ENCODE measurements at regions not wholly inside any gene's neighbourhood (a gene's known extent, or its start where the extent isn't known, plus 50 kb on each side); places are given as distances from the start of the nearest gene placed in this dataset.

- no peak overlapping the region for H3K27ac ChIP-seq (ENCODE audit: low read depth, low read length)
- H3K27me3 ChIP-seq (ENCODE audit: insufficient read depth, low read length): no peaks in the 10 kb centered on the region
- POLR2A ChIA-PET (ENCODE audit: partially characterized antibody): no interaction called here
- no peaks in the 10 kb centered on the region for H3K36me3 ChIP-seq (ENCODE audit: insufficient read depth, low read length)
- intact Hi-C loops (cut with micrococcal nuclease): no loop called here
- peaks cover 0 to 16% (median 2%) of the 10 kb centered on the region in 8 donors for H3K9me3 Mint-ChIP-seq
- no peak overlapping the region for H3K4me3 ChIP-seq (ENCODE audit: low read length in 2 of 2)
- H3K27ac Mint-ChIP-seq: no peak overlapping the region
- peaks cover 0 to 10% (median 2%) of the 10 kb centered on the region in 4 donors for H3K4me1 Mint-ChIP-seq
- H3K4me1 ChIP-seq (ENCODE audit: insufficient read depth, low read length): no peaks in the 10 kb centered on the region
- H3K4me3 Mint-ChIP-seq: no peak overlapping the region
- no peaks in the 10 kb centered on the region for H3K36me3 Mint-ChIP-seq
- CTCF ChIA-PET (ENCODE audit: partially characterized antibody): interaction anchor here (1.2 kb wide), 1 partner anchor 19 kb away, joined by 4 read pairs; no protein-coding TSS in a partner anchor
- DNase-seq: no peak
- H3K27me3 Mint-ChIP-seq: no peaks in the 10 kb centered on the region
- H3K9me3 ChIP-seq (ENCODE audit: control insufficient read depth in 1 of 2, low read length in 2 of 2): no peaks in the 10 kb centered on the region
Measured at GRCh38 chr7:50185951-50186682, 93.1 kb upstream of the ZPBP start.

- Mint-ChIP-seq H3K4me3 (no peak overlapping the region), H3K27ac (peak overlapping the region in 1 of 7 donors; percentile 46), H3K36me3 (no peaks in the 10 kb centered on the region), H3K4me1 (peaks cover 0 to 10% (median 2%) of the 10 kb centered on the region in 4 donors), H3K9me3 (peaks cover 0 to 13% (median 2%) of the 10 kb centered on the region in 8 donors), H3K27me3 (no peaks in the 10 kb centered on the region)
- CTCF ChIA-PET (ENCODE audit: partially characterized antibody): no interaction called here
- Histone ChIP-seq H3K4me1 (ENCODE audit: insufficient read depth, low read length) (no peaks in the 10 kb centered on the region), H3K36me3 (ENCODE audit: insufficient read depth, low read length) (no peaks in the 10 kb centered on the region), H3K27ac (ENCODE audit: low read depth, low read length) (no peak overlapping the region), H3K4me3 (ENCODE audit: low read length in 2 of 2) (no peak overlapping the region), H3K27me3 (ENCODE audit: insufficient read depth, low read length) (no peaks in the 10 kb centered on the region), H3K9me3 (ENCODE audit: control insufficient read depth in 1 of 2, low read length in 2 of 2) (no peaks in the 10 kb centered on the region)
- DNase-seq: no peak
- POLR2A ChIA-PET (ENCODE audit: partially characterized antibody): no interaction called here
- intact Hi-C loops (cut with micrococcal nuclease): no loop called here
Measured at GRCh38 chr7:50185208-50185607, 92.2 kb upstream of the ZPBP start.

- ChIA-PET POLR2A (ENCODE audit: partially characterized antibody) (no interaction called here), CTCF (ENCODE audit: partially characterized antibody) (interaction anchor here (0.7 to 1.9 kb wide), 3 partner anchors 18 to 233 kb away, joined by 3 to 4 read pairs (median 4); no protein-coding TSS in a partner anchor)
- H3K4me1 Mint-ChIP-seq: peaks cover 0 to 6% (median 1%) of the 10 kb centered on the region in 4 donors
- Histone ChIP-seq H3K9me3 (ENCODE audit: control insufficient read depth in 1 of 2, low read length in 2 of 2) (no peaks in the 10 kb centered on the region), H3K4me1 (ENCODE audit: insufficient read depth, low read length) (no peaks in the 10 kb centered on the region), H3K27me3 (ENCODE audit: insufficient read depth, low read length) (no peaks in the 10 kb centered on the region), H3K27ac (ENCODE audit: low read depth, low read length) (no peak overlapping the region), H3K36me3 (ENCODE audit: insufficient read depth, low read length) (no peaks in the 10 kb centered on the region), H3K4me3 (ENCODE audit: low read length in 2 of 2) (no peak overlapping the region)
- H3K4me3 Mint-ChIP-seq: no peak overlapping the region
- no peaks in the 10 kb centered on the region for H3K27me3 Mint-ChIP-seq
- no peak overlapping the region for H3K27ac Mint-ChIP-seq
- H3K36me3 Mint-ChIP-seq: no peaks in the 10 kb centered on the region
- peaks cover 0 to 7% (median 2%) of the 10 kb centered on the region in 8 donors for H3K9me3 Mint-ChIP-seq
- DNase-seq: no peak
- intact Hi-C loops (cut with micrococcal nuclease): no loop called here
Measured at GRCh38 chr7:50184271-50184990, 91.4 kb upstream of the ZPBP start.

- ChIA-PET POLR2A (ENCODE audit: partially characterized antibody) (interaction anchor here (1.4 to 2.4 kb wide), 2 partner anchors 16 to 187 kb away, joined by 3 to 7 read pairs; no protein-coding TSS in a partner anchor), CTCF (ENCODE audit: partially characterized antibody) (interaction anchor here (0.7 to 1.9 kb wide), 3 partner anchors 16 to 235 kb away, joined by 3 to 4 read pairs (median 4); no protein-coding TSS in a partner anchor)
- no peak for DNase-seq
Measured at GRCh38 chr7:50182759-50183158, 89.7 kb upstream of the ZPBP start.

GRCh38 chr7:50181081-50181480 is 88.0 kb upstream of the ZPBP start:
- Histone ChIP-seq H3K4me3 (ENCODE audit: low read length in 2 of 2) (no peak overlapping the region), H3K27ac (ENCODE audit: low read depth, low read length) (no peak overlapping the region), H3K36me3 (ENCODE audit: insufficient read depth, low read length) (no peaks in the 10 kb centered on the region), H3K27me3 (ENCODE audit: insufficient read depth, low read length) (no peaks in the 10 kb centered on the region), H3K4me1 (ENCODE audit: insufficient read depth, low read length) (no peaks in the 10 kb centered on the region), H3K9me3 (ENCODE audit: control insufficient read depth in 1 of 2, low read length in 2 of 2) (no peaks in the 10 kb centered on the region)
- H3K4me3 Mint-ChIP-seq: no peak overlapping the region
- no peak for DNase-seq
- H3K27ac Mint-ChIP-seq: no peak overlapping the region
- no peaks in the 10 kb centered on the region for H3K36me3 Mint-ChIP-seq
- ChIA-PET POLR2A (ENCODE audit: partially characterized antibody) (interaction anchor here (0.6 to 2.4 kb wide), 2 partner anchors 14 to 16 kb away, joined by 3 to 7 read pairs; no protein-coding TSS in a partner anchor), CTCF (ENCODE audit: partially characterized antibody) (interaction anchor here (1.3 kb wide), 1 partner anchor 237 kb away, joined by 4 read pairs; no protein-coding TSS in a partner anchor)
- H3K4me1 Mint-ChIP-seq: no peaks in the 10 kb centered on the region
- intact Hi-C loops (cut with micrococcal nuclease): loop anchor here (2.0 kb wide), 1 partner anchor 16 kb away; no protein-coding TSS in a partner anchor
- no peaks in the 10 kb centered on the region for H3K9me3 Mint-ChIP-seq
- H3K27me3 Mint-ChIP-seq: peaks cover 0 to 4% of the 10 kb centered on the region in 2 donors

More at GRCh38 chr7:50182759-50183158, 89.7 kb upstream of the ZPBP start:
- H3K9me3 ChIP-seq (ENCODE audit: control insufficient read depth in 1 of 2, low read length in 2 of 2): no peaks in the 10 kb centered on the region
- H3K27ac Mint-ChIP-seq: no peak overlapping the region
- H3K36me3 Mint-ChIP-seq: no peaks in the 10 kb centered on the region
- H3K4me1 Mint-ChIP-seq: no peaks in the 10 kb centered on the region
- H3K4me3 Mint-ChIP-seq: no peak overlapping the region
- H3K4me1 ChIP-seq (ENCODE audit: insufficient read depth, low read length): no peaks in the 10 kb centered on the region
- peaks cover 0 to under 1% of the 10 kb centered on the region in 2 donors for H3K27me3 Mint-ChIP-seq
- no peak overlapping the region for H3K27ac ChIP-seq (ENCODE audit: low read depth, low read length)
- H3K4me3 ChIP-seq (ENCODE audit: low read length in 2 of 2): no peak overlapping the region
- H3K27me3 ChIP-seq (ENCODE audit: insufficient read depth, low read length): no peaks in the 10 kb centered on the region
- intact Hi-C loops (cut with micrococcal nuclease): no loop called here
- no peaks in the 10 kb centered on the region for H3K36me3 ChIP-seq (ENCODE audit: insufficient read depth, low read length)
- no peaks in the 10 kb centered on the region for H3K9me3 Mint-ChIP-seq

GRCh38 chr7:50178166-50178565 is 85.1 kb upstream of the ZPBP start:
- H3K27me3 Mint-ChIP-seq: peaks cover 2 to 4% of the 10 kb centered on the region in 2 donors

GRCh38 chr7:50174948-50175347 is 81.9 kb upstream of the ZPBP start:
- Histone ChIP-seq H3K4me1 (ENCODE audit: insufficient read depth, low read length) (no peaks in the 10 kb centered on the region), H3K36me3 (ENCODE audit: insufficient read depth, low read length) (no peaks in the 10 kb centered on the region), H3K27me3 (ENCODE audit: insufficient read depth, low read length) (no peaks in the 10 kb centered on the region), H3K4me3 (ENCODE audit: low read length in 2 of 2) (no peak overlapping the region), H3K9me3 (ENCODE audit: control insufficient read depth in 1 of 2, low read length in 2 of 2) (no peaks in the 10 kb centered on the region), H3K27ac (ENCODE audit: low read depth, low read length) (no peak overlapping the region)
- no peak overlapping the region for H3K27ac Mint-ChIP-seq
- H3K27me3 Mint-ChIP-seq: peaks cover 4% of the 10 kb centered on the region in 2 donors
- H3K4me3 Mint-ChIP-seq: no peak overlapping the region
- intact Hi-C loops (cut with micrococcal nuclease): no loop called here
- no peak for DNase-seq
- ChIA-PET CTCF (ENCODE audit: partially characterized antibody) (no interaction called here), POLR2A (ENCODE audit: partially characterized antibody) (no interaction called here)
- no peaks in the 10 kb centered on the region for H3K36me3 Mint-ChIP-seq
- H3K4me1 Mint-ChIP-seq: peaks cover 0 to 5% (median 3%) of the 10 kb centered on the region in 4 donors
- H3K9me3 Mint-ChIP-seq: no peaks in the 10 kb centered on the region

More at GRCh38 chr7:50178166-50178565, 85.1 kb upstream of the ZPBP start:
- H3K9me3 ChIP-seq (ENCODE audit: control insufficient read depth in 1 of 2, low read length in 2 of 2): no peaks in the 10 kb centered on the region
- no peak overlapping the region for H3K27ac Mint-ChIP-seq
- H3K4me3 Mint-ChIP-seq: no peak overlapping the region
- no peak for DNase-seq
- no peak overlapping the region for H3K27ac ChIP-seq (ENCODE audit: low read depth, low read length)
- POLR2A ChIA-PET (ENCODE audit: partially characterized antibody): no interaction called here
- H3K36me3 Mint-ChIP-seq: no peaks in the 10 kb centered on the region
- no peaks in the 10 kb centered on the region for H3K36me3 ChIP-seq (ENCODE audit: insufficient read depth, low read length)
- CTCF ChIA-PET (ENCODE audit: partially characterized antibody): interaction anchor here (1.5 kb wide), 1 partner anchor 29 kb away, joined by 3 read pairs; no protein-coding TSS in a partner anchor
- H3K27me3 ChIP-seq (ENCODE audit: insufficient read depth, low read length): no peaks in the 10 kb centered on the region
- H3K4me1 Mint-ChIP-seq: no peaks in the 10 kb centered on the region
- no peaks in the 10 kb centered on the region for H3K9me3 Mint-ChIP-seq
- no peaks in the 10 kb centered on the region for H3K4me1 ChIP-seq (ENCODE audit: insufficient read depth, low read length)
- no peak overlapping the region for H3K4me3 ChIP-seq (ENCODE audit: low read length in 2 of 2)
- intact Hi-C loops (cut with micrococcal nuclease): no loop called here

Data from CD4-positive, alpha-beta memory T cell (primary cell).